Left lung (tissue), 4 donors: ENCODE measurements at regions not wholly inside any gene's neighbourhood (a gene's known extent, or its start where the extent isn't known, plus 50 kb on each side); places are given as distances from the start of the nearest gene placed in this dataset.

Source experiments
- ATAC-seq: fragments of 200-7000 bp; cut with Tn5 transposase; one replicate; pipeline ENCODE4 v1.9.1; 2020; ENCODE audit warnings: moderate library complexity
- DNase-seq, 4 donors: peaks; one replicate each; pipeline ENCODE4 v3.0.0-alpha.2; 2013 to 2020
- H3K27ac ChIP-seq, 2 donors: fragments of 200-600 bp; sonication (generic) in 1 of 2; one replicate each; pipeline versions ENCODE4 v1.5.0 to v1.8.0; 2020 to 2021
- H3K27me3 ChIP-seq, 2 donors: fragments of 200-600 bp; sonication (generic) in 1 of 2; one replicate each; pipeline versions ENCODE4 v1.5.0 to v1.8.0; 2020 to 2021
- H3K36me3 ChIP-seq, 2 donors: fragments of 200-600 bp; sonication (generic) in 1 of 2; one replicate each; pipeline versions ENCODE4 v1.5.0 to v1.8.0; 2020 to 2021
- H3K4me1 ChIP-seq, 2 donors: fragments of 200-600 bp; one replicate each; pipeline ENCODE4 v1.8.0; 2021
- H3K4me3 ChIP-seq, 2 donors: fragments of 200-600 bp; sonication (generic) in 1 of 2; one replicate each; pipeline versions ENCODE4 v1.5.0 to v1.8.0; 2020 to 2021; ENCODE audit warnings: mild to moderate bottlenecking in 1 of 2
- H3K9me3 ChIP-seq, 2 donors: fragments of 200-600 bp; sonication (generic) in 1 of 2; one replicate each; pipeline versions ENCODE4 v1.5.0 to v1.8.0; 2020 to 2021
- intact Hi-C, 2 donors: fragments of 100-400 bp; cut with DNase I; formaldehyde crosslinking; loops; one replicate each; pipeline versions ENCODE4 v1.11.2 to v1.14.2; 2022
- TF ChIP-seq, protein P1 (sequence below), 2 donors: fragments of 200-600 bp; sonication (generic) in 1 of 2; IDR thresholded peaks; one replicate each; pipeline versions ENCODE4 v1.5.0 to v1.8.0; 2021; ENCODE audit warnings: antibody characterized with exemption in 2 of 2
- donor health status: DM: no; HTN: yes; CAD: no.
- donor health status: DM: no; HTN: no; CAD: no.

DNA sequence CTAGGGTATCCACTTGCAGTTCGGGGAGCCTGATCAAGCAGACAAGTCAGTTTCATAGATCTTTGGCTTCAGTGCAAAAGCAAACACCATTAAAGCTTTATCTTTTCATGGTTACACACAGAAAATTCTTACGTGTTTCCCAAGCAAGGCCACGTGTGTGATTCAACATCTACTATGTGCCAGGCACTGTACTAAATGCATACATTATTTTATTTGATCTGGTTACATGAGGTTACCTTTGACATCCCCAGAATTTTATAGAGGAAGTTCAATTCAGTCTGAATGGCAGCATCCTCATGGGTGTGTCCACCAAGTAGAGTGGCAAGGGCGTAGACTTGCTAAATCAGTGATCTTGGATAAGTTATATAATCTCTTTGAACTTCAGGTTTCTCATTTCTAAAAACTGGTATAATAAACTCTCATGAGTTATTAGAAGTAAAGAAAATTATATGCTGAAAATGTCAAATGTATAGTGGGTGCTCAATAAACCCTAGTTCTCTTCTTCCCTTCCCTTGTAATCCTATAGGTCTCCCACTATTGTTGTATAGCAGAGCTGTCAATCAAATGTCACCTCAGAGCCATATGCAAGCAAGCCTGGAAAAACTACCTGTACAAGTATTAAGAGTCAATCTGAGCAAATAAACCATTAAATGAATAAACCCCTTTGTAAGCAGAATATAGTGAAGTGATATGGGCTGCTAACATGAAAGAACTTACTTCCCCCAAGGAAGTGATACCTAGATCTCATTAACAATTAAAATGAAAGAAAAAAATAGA lies 50.3 kb upstream of the TMX1 start:
- no peak overlapping the region for H3K4me3 ChIP-seq
- H3K27me3 ChIP-seq = no peaks in the 10 kb centered on the region
- H3K9me3 ChIP-seq = no peaks in the 10 kb centered on the region
- ATAC-seq = no peak
- TF ChIP-seq, protein P1, sequence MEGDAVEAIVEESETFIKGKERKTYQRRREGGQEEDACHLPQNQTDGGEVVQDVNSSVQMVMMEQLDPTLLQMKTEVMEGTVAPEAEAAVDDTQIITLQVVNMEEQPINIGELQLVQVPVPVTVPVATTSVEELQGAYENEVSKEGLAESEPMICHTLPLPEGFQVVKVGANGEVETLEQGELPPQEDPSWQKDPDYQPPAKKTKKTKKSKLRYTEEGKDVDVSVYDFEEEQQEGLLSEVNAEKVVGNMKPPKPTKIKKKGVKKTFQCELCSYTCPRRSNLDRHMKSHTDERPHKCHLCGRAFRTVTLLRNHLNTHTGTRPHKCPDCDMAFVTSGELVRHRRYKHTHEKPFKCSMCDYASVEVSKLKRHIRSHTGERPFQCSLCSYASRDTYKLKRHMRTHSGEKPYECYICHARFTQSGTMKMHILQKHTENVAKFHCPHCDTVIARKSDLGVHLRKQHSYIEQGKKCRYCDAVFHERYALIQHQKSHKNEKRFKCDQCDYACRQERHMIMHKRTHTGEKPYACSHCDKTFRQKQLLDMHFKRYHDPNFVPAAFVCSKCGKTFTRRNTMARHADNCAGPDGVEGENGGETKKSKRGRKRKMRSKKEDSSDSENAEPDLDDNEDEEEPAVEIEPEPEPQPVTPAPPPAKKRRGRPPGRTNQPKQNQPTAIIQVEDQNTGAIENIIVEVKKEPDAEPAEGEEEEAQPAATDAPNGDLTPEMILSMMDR (IDR thresholded peaks at IDR 0.05) = no peak
- no peaks in the 10 kb centered on the region for H3K4me1 ChIP-seq
- no peaks in the 10 kb centered on the region for H3K36me3 ChIP-seq
- H3K27ac ChIP-seq = no peak overlapping the region
- no peak for DNase-seq
- intact Hi-C loops = no loop called here
